H1 (cell line): ENCODE measurements at regions not wholly inside any gene's neighbourhood (a gene's known extent, or its start where the extent isn't known, plus 50 kb on each side); places are given as distances from the start of the nearest gene placed in this dataset.

ENCODE experiments used
- CTCF ChIA-PET: fragments of 300-600 bp; sonication (Branson Sonifier 250); formaldehyde crosslinking; loops from one replicate; lab custom pipeline; 2021; ENCODE audit not compliant: partially characterized antibody; lab: Charles Lee
- POLR2A ChIA-PET: fragments of 300-600 bp; sonication (Branson Sonifier 250); formaldehyde crosslinking; loops from one replicate; lab custom pipeline; 2021; ENCODE audit warnings: inconsistent platforms; ENCODE audit not compliant: partially characterized antibody; lab: Charles Lee
- DNase-seq, 2 experiments: peaks; one replicate each; pipeline versions ENCODE4 v3.0.0 to v3.0.0-alpha.2; 2010 to 2022; ENCODE audit warnings: low spot score in 2 of 2, low read depth in 1 of 2, mixed read lengths in 1 of 2
- FAIRE-seq: peaks from 2 replicates; lab custom pipeline; 2011; peaks lifted over from hg19 to GRCh38; lab: Jason Lieb, UNC
- H2AFZ ChIP-seq: 2 replicates; pipeline ENCODE4 v1.8.1; 2012; ENCODE audit warnings: low read length, inconsistent platforms
- H2AK5ac ChIP-seq: 2 replicates; pipeline ENCODE4 v1.6.1; 2013; ENCODE audit warnings: low read depth, low read length
- H2BK120ac ChIP-seq: replicated peaks from 2 replicates; pipeline ENCODE3; 2013; ENCODE audit warnings: low read depth, low read length, inconsistent platforms
- H2BK12ac ChIP-seq: 2 replicates; pipeline ENCODE4 v1.6.1; 2013; ENCODE audit warnings: low read depth, low read length
- H2BK15ac ChIP-seq: 2 replicates; pipeline ENCODE4 v1.6.1; 2013; ENCODE audit warnings: low read length
- H2BK20ac ChIP-seq: 2 replicates; pipeline ENCODE4 v1.6.1; 2013; ENCODE audit warnings: low read length
- H2BK5ac ChIP-seq: 2 replicates; pipeline ENCODE4 v1.6.1; 2013; ENCODE audit warnings: low read depth, low read length
- H3K14ac ChIP-seq: 2 replicates; pipeline ENCODE4 v1.6.1; 2013; ENCODE audit warnings: inconsistent platforms; ENCODE audit not compliant: insufficient read length
- H3K18ac ChIP-seq: 2 replicates; pipeline ENCODE4 v1.6.1; 2013; ENCODE audit warnings: low read length; ENCODE audit errors: extremely low read depth
- H3K23ac ChIP-seq: 2 replicates; pipeline ENCODE4 v1.6.1; 2013; ENCODE audit warnings: inconsistent platforms; ENCODE audit not compliant: insufficient read length
- H3K23me2 ChIP-seq: 2 replicates; pipeline ENCODE4 v1.6.1; 2013; ENCODE audit warnings: low read depth, low read length
- H3K27ac ChIP-seq: 2 replicates; pipeline ENCODE4 v1.6.1; 2011; ENCODE audit warnings: low read depth, low read length, inconsistent platforms
- H3K27me3 ChIP-seq, 4 experiments: replicated peaks in 1 of 4; 1 replicate in 1 of 4; 2 replicates in 3 of 4; pipeline versions ENCODE4 v1.6.1 to v1.8.1; 2011 to 2013; ENCODE audit warnings: low read length in 3 of 4, mild to moderate bottlenecking in 3 of 4, inconsistent platforms in 2 of 4, mixed read lengths in 2 of 4, moderate library complexity in 1 of 4; ENCODE audit not compliant: control insufficient read depth in 3 of 4, insufficient read depth in 3 of 4; ENCODE audit errors: extremely low read depth in 1 of 4
- H3K36me3 ChIP-seq, 4 experiments: 2 replicates each; pipeline versions ENCODE4 v1.6.1 to v1.8.1; 2011 to 2013; ENCODE audit warnings: mild to moderate bottlenecking in 4 of 4, low read length in 3 of 4, moderate library complexity in 2 of 4, control low read depth in 1 of 4, inconsistent platforms in 1 of 4; ENCODE audit not compliant: insufficient read depth in 4 of 4, control insufficient read depth in 2 of 4
- H3K4ac ChIP-seq: replicated peaks from 2 replicates; pipeline ENCODE3; 2013; ENCODE audit warnings: low read length, low read depth, mixed read lengths, inconsistent platforms; ENCODE audit not compliant: insufficient read length
- H3K4me1 ChIP-seq, 4 experiments: replicated peaks in 1 of 4; 1 replicate in 1 of 4; 2 replicates in 3 of 4; pipeline versions ENCODE4 v1.6.1 to v1.8.1; 2011 to 2013; ENCODE audit warnings: low read length in 3 of 4, inconsistent platforms in 2 of 4, mixed read lengths in 1 of 4; ENCODE audit not compliant: insufficient read depth in 4 of 4, control insufficient read depth in 3 of 4
- H3K4me2 ChIP-seq, 2 experiments: 2 replicates each; pipeline versions ENCODE4 v1.6.1 to v1.8.1; 2011 to 2013; ENCODE audit warnings: low read depth in 2 of 2, low read length in 2 of 2, control low read depth in 1 of 2, inconsistent platforms in 1 of 2, mild to moderate bottlenecking in 1 of 2; ENCODE audit not compliant: insufficient read depth in 1 of 2
- H3K4me3 ChIP-seq, 4 experiments: fragments of 200-600, 300-600 bp in 1 of 4; sonication (generic), shearing (Covaris generic), sonication (Bioruptor Twin) in 1 of 4; 2 replicates each; pipeline versions ENCODE4 v1.5.1 to v1.8.1; 2011 to 2016; ENCODE audit warnings: low read length in 4 of 4, low read depth in 3 of 4, control low read depth in 2 of 4, inconsistent platforms in 2 of 4, mild to moderate bottlenecking in 2 of 4, mixed read lengths in 1 of 4, moderate library complexity in 1 of 4; ENCODE audit not compliant: insufficient read depth in 2 of 4; ENCODE audit errors: extremely low read depth in 1 of 4
- H3K56ac ChIP-seq: replicated peaks from 2 replicates; pipeline ENCODE3; 2013; ENCODE audit warnings: low read depth, mild to moderate bottlenecking, mixed read lengths, low read length, inconsistent platforms; ENCODE audit not compliant: insufficient read length
- H3K79me1 ChIP-seq: 2 replicates; pipeline ENCODE4 v1.6.1; 2013; ENCODE audit warnings: low read depth, low read length, control low read depth
- H3K79me2 ChIP-seq, 2 experiments: 2 replicates each; pipeline versions ENCODE4 v1.6.1 to v1.8.1; 2012 to 2013; ENCODE audit warnings: low read length in 2 of 2, mild to moderate bottlenecking in 2 of 2, inconsistent platforms in 1 of 2; ENCODE audit not compliant: insufficient read depth in 2 of 2, control insufficient read depth in 1 of 2
- H3K9ac ChIP-seq, 4 experiments: replicated peaks in 1 of 4; 1 replicate in 1 of 4; 2 replicates in 3 of 4; pipeline versions ENCODE4 v1.6.1 to v1.8.1; 2011 to 2013; ENCODE audit warnings: low read depth in 3 of 4, low read length in 3 of 4, control low read depth in 2 of 4, mild to moderate bottlenecking in 2 of 4, moderate library complexity in 2 of 4, inconsistent platforms in 1 of 4; ENCODE audit errors: extremely low read depth in 1 of 4
- H3K9me3 ChIP-seq, 2 experiments: 2 replicates each; pipeline versions ENCODE4 v1.6.1 to v1.8.1; 2012 to 2013; ENCODE audit warnings: mild to moderate bottlenecking in 2 of 2, moderate library complexity in 2 of 2, control low read depth in 1 of 2, inconsistent platforms in 1 of 2, low read depth in 1 of 2, low read length in 1 of 2, mixed read lengths in 1 of 2; ENCODE audit not compliant: insufficient read depth in 2 of 2
- H4K20me1 ChIP-seq, 2 experiments: replicated peaks in 1 of 2; 2 replicates each; pipeline versions ENCODE3 to v1.8.1; 2011 to 2013; ENCODE audit warnings: inconsistent platforms in 2 of 2, low read length in 2 of 2, mild to moderate bottlenecking in 1 of 2; ENCODE audit not compliant: insufficient read depth in 2 of 2, control insufficient read depth in 1 of 2
- H4K5ac ChIP-seq: 2 replicates; pipeline ENCODE4 v1.6.1; 2013; ENCODE audit warnings: low read length, low read depth, mixed read lengths, inconsistent platforms; ENCODE audit not compliant: insufficient read length
- H4K8ac ChIP-seq: 2 replicates; pipeline ENCODE4 v1.8.0; 2013; ENCODE audit warnings: mild to moderate bottlenecking, moderate library complexity, low read length, inconsistent platforms; ENCODE audit not compliant: insufficient read depth; ENCODE audit errors: extremely low read depth
- H4K91ac ChIP-seq: replicated peaks from 2 replicates; pipeline ENCODE3; 2013; ENCODE audit warnings: low read length, mixed read lengths, inconsistent platforms; ENCODE audit not compliant: insufficient read length
- JUND ChIP-seq: IDR thresholded peaks from 2 replicates; pipeline ENCODE4 v1.6.1; 2011; ENCODE audit warnings: mild to moderate bottlenecking, improper control_type of control experiment, low read length
- RAD21 ChIP-seq, 2 experiments: IDR thresholded peaks in 1 of 2; conservative IDR thresholded peaks in 1 of 2; 2 replicates each; pipeline ENCODE4 v1.6.1; 2011; ENCODE audit warnings: low read depth in 2 of 2, low read length in 2 of 2, improper control_type of control experiment in 1 of 2, inconsistent platforms in 1 of 2, mild to moderate bottlenecking in 1 of 2, moderate library complexity in 1 of 2
- WGBS, 2 experiments: shearing (Covaris generic) in 1 of 2; methylation state at CpG; one replicate each; pipeline versions ENCODE4 v1.1.6 to v1.1.7; 2013 to 2015; ENCODE audit warnings: low lambda C conversion rate in 2 of 2, mixed read lengths in 2 of 2, inconsistent platforms in 1 of 2, low coverage in 1 of 2, missing lambda C conversion rate in 1 of 2; ENCODE audit not compliant: insufficient replicate concordance in 2 of 2, insufficient coverage in 1 of 2, insufficient read length in 1 of 2; ENCODE audit errors: extremely low coverage in 1 of 2, missing lambda C conversion rate in 1 of 2; 5-methylcytosine and 5-hydroxymethylcytosine counted together

DNA sequence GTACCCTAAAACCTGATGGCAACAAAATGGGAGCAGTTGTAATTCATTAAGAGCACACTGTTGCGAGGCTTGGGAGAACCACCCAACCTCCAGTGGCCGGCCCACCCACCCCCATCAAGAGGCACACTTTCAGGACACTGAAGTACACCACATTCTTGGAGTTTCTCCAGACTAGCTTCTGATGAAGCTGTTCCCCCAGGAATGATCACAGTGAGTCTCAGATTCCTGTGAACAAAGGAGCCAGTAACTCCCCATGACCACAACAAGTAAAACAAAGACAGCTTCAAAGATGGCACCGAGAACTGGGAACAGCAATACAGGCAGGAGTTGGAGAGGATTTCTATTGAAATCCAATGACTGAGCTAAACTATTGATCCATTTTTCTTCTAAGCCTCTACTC, 126.0 kb downstream of the ST8SIA2 start:
- H2AFZ ChIP-seq = no peak overlapping the region
- H3K27ac ChIP-seq = no peak overlapping the region
- no peak overlapping the region for H3K4me2 ChIP-seq
- no peak overlapping the region for H3K4ac ChIP-seq
- H3K23ac ChIP-seq = no peak overlapping the region
- H3K23me2 ChIP-seq = no peaks in the 10 kb centered on the region
- H2BK12ac ChIP-seq = no peak overlapping the region
- H4K5ac ChIP-seq = no peak overlapping the region
- no peak overlapping the region for H2BK120ac ChIP-seq
- H3K9ac ChIP-seq = no peak overlapping the region
- no peaks in the 10 kb centered on the region for H3K9me3 ChIP-seq
- H3K14ac ChIP-seq = no peak overlapping the region
- ChIA-PET POLR2A (no interaction called here), CTCF (interaction anchor here (0.8 to 1.6 kb wide), 4 partner anchors 13 to 163 kb away, joined by 3 read pairs; no protein-coding TSS in a partner anchor)
- no peak overlapping the region for H3K56ac ChIP-seq
- H3K4me3 ChIP-seq = no peak overlapping the region
- no peak for TF ChIP-seq JUND
- TF ChIP-seq RAD21 (IDR thresholded peaks at IDR 0.05 in 1 of 2, conservative IDR thresholded peaks at IDR 0.05 in 1 of 2; ENCODE audit: low read depth in 2 of 2, low read length in 2 of 2) = no peak
- H3K36me3 ChIP-seq = no peaks in the 10 kb centered on the region
- H4K20me1 ChIP-seq = no peaks in the 10 kb centered on the region
- no peak overlapping the region for H3K18ac ChIP-seq
- H2BK5ac ChIP-seq = no peak overlapping the region
- DNase-seq (no peak), FAIRE-seq (no peak)
- no peak overlapping the region for H4K8ac ChIP-seq
- H3K27me3 ChIP-seq = no peaks in the 10 kb centered on the region
- 90% methylated on average over 3 of the region's 3 CpGs; no CpG with 5 or more reads in 1 of the 2 experiments for WGBS, 2 experiments
- no peak overlapping the region for H4K91ac ChIP-seq
- no peak overlapping the region for H2BK15ac ChIP-seq
- H3K79me1 ChIP-seq = no peaks in the 10 kb centered on the region
- no peak overlapping the region for H2AK5ac ChIP-seq
- peaks cover 0 to 7% (median 0%) of the 10 kb centered on the region in 4 experiments; a peak in 1 of 7 replicates for H3K4me1 ChIP-seq
- H3K79me2 ChIP-seq = no peaks in the 10 kb centered on the region
- H2BK20ac ChIP-seq = 0 out of 2 replicates have a peak overlapping the region, but pooled peaks have one; percentile 80
